ENCODE measurements at regions not wholly inside any gene's neighbourhood (a gene's known extent, or its start where the extent isn't known, plus 50 kb on each side); places are given as distances from the start of the nearest gene placed in this dataset.

DNA sequence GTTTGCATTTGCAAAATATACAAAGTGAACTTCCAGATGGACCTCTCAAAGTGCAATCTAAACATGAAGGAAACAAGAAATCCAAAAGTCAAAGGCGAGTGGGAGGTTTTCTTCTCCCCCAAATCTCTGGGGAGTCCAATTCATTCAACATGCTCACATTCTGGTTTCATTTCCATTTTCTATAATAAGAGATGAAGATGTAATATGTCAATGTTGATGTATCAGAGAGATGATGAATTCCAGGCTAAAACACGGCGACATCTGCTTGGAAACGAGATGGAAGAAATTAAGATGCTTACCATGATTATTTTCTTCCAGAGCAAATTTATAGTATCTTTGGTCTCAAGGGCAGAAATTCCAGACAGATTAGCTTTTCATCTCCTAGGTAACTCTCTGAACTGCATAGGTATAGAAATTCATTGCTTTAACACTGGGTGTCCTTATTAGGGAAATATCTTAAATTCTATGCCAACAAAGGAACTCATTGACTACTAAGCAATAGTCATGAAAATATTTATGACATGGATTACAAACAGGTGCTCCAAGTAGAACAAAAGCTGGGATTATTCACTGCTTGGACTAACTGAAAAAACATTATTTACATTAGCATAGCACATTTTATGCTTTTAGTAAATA, 287.9 kb downstream of the SEC61B start:
- Histone ChIP-seq H3K4me3 (ENCODE audit: low read length in 3 of 3) (no peak overlapping the region), H3K4me1 (ENCODE audit: control insufficient read depth in 2 of 3, insufficient read depth in 2 of 3, low read depth in 1 of 3, low read length in 3 of 3) (no peaks in the 10 kb centered on the region), H3K27ac (ENCODE audit: low read depth in 2 of 2, low read length in 2 of 2) (no peak overlapping the region), H3K36me3 (ENCODE audit: control insufficient read depth in 2 of 3, insufficient read depth in 3 of 3, low read length in 3 of 3) (no peaks in the 10 kb centered on the region), H3K9ac (ENCODE audit: low read length in 3 of 3) (no peak overlapping the region), H3K9me3 (ENCODE audit: control insufficient read depth in 2 of 3, insufficient read depth in 1 of 3, low read length in 3 of 3) (no peaks in the 10 kb centered on the region), H3K27me3 (ENCODE audit: control insufficient read depth, insufficient read depth, low read length) (no peaks in the 10 kb centered on the region)
- TF ChIP-seq, protein P1, sequence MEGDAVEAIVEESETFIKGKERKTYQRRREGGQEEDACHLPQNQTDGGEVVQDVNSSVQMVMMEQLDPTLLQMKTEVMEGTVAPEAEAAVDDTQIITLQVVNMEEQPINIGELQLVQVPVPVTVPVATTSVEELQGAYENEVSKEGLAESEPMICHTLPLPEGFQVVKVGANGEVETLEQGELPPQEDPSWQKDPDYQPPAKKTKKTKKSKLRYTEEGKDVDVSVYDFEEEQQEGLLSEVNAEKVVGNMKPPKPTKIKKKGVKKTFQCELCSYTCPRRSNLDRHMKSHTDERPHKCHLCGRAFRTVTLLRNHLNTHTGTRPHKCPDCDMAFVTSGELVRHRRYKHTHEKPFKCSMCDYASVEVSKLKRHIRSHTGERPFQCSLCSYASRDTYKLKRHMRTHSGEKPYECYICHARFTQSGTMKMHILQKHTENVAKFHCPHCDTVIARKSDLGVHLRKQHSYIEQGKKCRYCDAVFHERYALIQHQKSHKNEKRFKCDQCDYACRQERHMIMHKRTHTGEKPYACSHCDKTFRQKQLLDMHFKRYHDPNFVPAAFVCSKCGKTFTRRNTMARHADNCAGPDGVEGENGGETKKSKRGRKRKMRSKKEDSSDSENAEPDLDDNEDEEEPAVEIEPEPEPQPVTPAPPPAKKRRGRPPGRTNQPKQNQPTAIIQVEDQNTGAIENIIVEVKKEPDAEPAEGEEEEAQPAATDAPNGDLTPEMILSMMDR (IDR thresholded peaks at IDR 0.05; ENCODE audit: borderline replicate concordance, extremely low read depth, insufficient read depth) = no peak
- no peak for DNase-seq
- FAIRE-seq = no peak
- intact Hi-C loops (cut with DNase I) = no loop called here

DNA sequence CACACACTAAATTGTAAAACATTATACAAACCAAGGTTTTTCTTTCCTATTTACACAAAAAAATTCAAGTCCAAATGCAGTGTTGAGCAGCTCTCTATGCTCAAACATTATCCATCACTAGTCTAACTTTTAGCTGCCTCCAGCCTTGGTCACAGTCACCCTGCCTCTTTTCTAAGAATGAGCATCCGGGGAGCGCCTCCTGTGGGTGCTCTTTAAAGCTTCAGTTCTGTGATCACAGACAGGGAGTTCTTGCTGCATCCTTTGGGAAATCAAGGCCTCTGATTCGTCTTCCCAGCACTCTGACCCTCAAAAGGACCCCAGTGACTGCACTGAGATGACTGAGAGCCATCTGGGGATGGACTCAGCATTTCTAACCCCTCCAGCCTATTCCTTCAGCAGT, 289.6 kb downstream of the SEC61B start:
- TF ChIP-seq, protein P1 (IDR thresholded peaks at IDR 0.05; ENCODE audit: borderline replicate concordance, extremely low read depth, insufficient read depth) = no peak
- Histone ChIP-seq H3K9ac (ENCODE audit: low read length in 3 of 3) (no peak overlapping the region), H3K27me3 (ENCODE audit: control insufficient read depth, insufficient read depth, low read length) (no peaks in the 10 kb centered on the region), H3K4me1 (ENCODE audit: control insufficient read depth in 2 of 3, insufficient read depth in 2 of 3, low read depth in 1 of 3, low read length in 3 of 3) (no peaks in the 10 kb centered on the region), H3K4me3 (ENCODE audit: low read length in 3 of 3) (no peak overlapping the region), H3K36me3 (ENCODE audit: control insufficient read depth in 2 of 3, insufficient read depth in 3 of 3, low read length in 3 of 3) (no peaks in the 10 kb centered on the region), H3K27ac (ENCODE audit: low read depth in 2 of 2, low read length in 2 of 2) (no peak overlapping the region), H3K9me3 (ENCODE audit: control insufficient read depth in 2 of 3, insufficient read depth in 1 of 3, low read length in 3 of 3) (no peaks in the 10 kb centered on the region)
- intact Hi-C loops (cut with DNase I) = no loop called here
- DNase-seq = no peak
- FAIRE-seq = no peak

DNA sequence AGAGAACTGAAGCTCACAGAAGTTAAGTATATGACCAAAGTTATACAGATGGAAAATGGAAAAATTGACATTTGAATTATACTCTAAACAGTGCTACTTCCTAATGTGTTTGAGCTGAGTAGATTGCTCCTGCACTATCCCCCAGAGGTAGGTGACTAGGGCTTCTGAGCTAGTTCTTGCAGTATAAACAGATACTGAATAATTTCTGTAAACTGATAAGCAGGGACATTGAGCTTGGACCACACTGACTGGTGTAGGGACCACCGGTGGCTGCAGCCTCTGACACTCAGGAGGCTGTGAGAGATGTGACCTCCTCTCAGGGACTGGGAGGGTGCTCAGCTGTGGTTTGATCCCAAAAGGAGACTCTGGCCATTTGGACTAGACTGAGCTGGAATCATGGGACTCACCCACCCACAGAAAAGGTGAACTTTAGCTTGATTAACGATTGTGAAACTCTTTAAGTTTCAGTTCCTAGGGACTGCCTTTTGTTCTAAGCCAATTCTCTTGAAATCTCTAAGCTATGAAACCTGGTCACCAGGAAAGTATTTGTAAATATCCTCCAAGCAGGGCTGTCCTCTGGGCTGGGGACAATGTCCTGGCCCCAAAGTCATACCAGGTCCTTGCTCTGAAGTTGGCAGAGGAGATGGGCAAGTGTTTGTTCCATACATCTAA, 291.5 kb downstream of the SEC61B start:
- no peak for DNase-seq
- no peaks in the 10 kb centered on the region for H3K27me3 ChIP-seq (ENCODE audit: control insufficient read depth, insufficient read depth, low read length)
- H3K36me3 ChIP-seq (ENCODE audit: control insufficient read depth in 2 of 3, insufficient read depth in 3 of 3, low read length in 3 of 3) = no peaks in the 10 kb centered on the region
- no peak overlapping the region for H3K9ac ChIP-seq (ENCODE audit: low read length in 3 of 3)
- no peaks in the 10 kb centered on the region for H3K4me1 ChIP-seq (ENCODE audit: control insufficient read depth in 2 of 3, insufficient read depth in 2 of 3, low read depth in 1 of 3, low read length in 3 of 3)
- TF ChIP-seq, protein P1 (IDR thresholded peaks at IDR 0.05; ENCODE audit: borderline replicate concordance, extremely low read depth, insufficient read depth) = no peak
- intact Hi-C loops (cut with DNase I) = no loop called here
- no peaks in the 10 kb centered on the region for H3K9me3 ChIP-seq (ENCODE audit: control insufficient read depth in 2 of 3, insufficient read depth in 1 of 3, low read length in 3 of 3)
- H3K27ac ChIP-seq (ENCODE audit: low read depth in 2 of 2, low read length in 2 of 2) = no peak overlapping the region
- no peak for FAIRE-seq
- no peak overlapping the region for H3K4me3 ChIP-seq (ENCODE audit: low read length in 3 of 3)

Data from kidney (tissue), 13 donors.